C4-2B (cell line): ENCODE measurements at regions not wholly inside any gene's neighbourhood (a gene's known extent, or its start where the extent isn't known, plus 50 kb on each side); places are given as distances from the start of the nearest gene placed in this dataset.
"Not testable (repeated sequence)": the region's sequence is repeated elsewhere in the genome, so short reads cannot be mapped to it uniquely, and the experiment has no call there.

Experiments used
- H3K27ac ChIP-seq: fragments of 450-650 bp; 2 replicates; pipeline ENCODE4 v1.5.1; 2017
- CTCF ChIP-seq: fragments of 450-650 bp; conservative IDR thresholded peaks from 2 replicates; pipeline ENCODE4 v1.5.1; 2017; ENCODE audit warnings: mild to moderate bottlenecking
- ZFX ChIP-seq: fragments of 450-650 bp; IDR thresholded peaks from 2 replicates; pipeline ENCODE4 v1.6.1; 2017

GRCh38 chr11:96578379-96578778, 188.6 kb downstream of the JRKL start:
- H3K27ac ChIP-seq: no peak overlapping the region
- TF ChIP-seq ZFX (no peak), CTCF (no peak)

- no peak for TF ChIP-seq ZFX
- TF ChIP-seq CTCF: no peak
- H3K27ac ChIP-seq: no peak overlapping the region
These were observed 189.8 kb downstream of the JRKL start for GRCh38 chr11:96579656-96580055.

- H3K27ac ChIP-seq: no peak overlapping the region
- TF ChIP-seq CTCF: no peak
- TF ChIP-seq ZFX: no peak
These were observed 190.7 kb downstream of the JRKL start for GRCh38 chr11:96580476-96581040.

- H3K27ac ChIP-seq: not testable (repeated sequence)
These were observed 196.4 kb downstream of the JRKL start for GRCh38 chr11:96585944-96586880.

GRCh38 chr11:96588793-96589192, 199.0 kb downstream of the JRKL start:
- H3K27ac ChIP-seq: not testable (repeated sequence)

- no peak overlapping the region for H3K27ac ChIP-seq
- no peak for TF ChIP-seq CTCF
- TF ChIP-seq ZFX: no peak
These were observed 205.2 kb downstream of the JRKL start for GRCh38 chr11:96595011-96595410.

- TF ChIP-seq CTCF (no peak), ZFX (no peak)
- H3K27ac ChIP-seq: no peak overlapping the region
These were observed 218.2 kb downstream of the JRKL start for GRCh38 chr11:96607864-96608558.

GRCh38 chr11:96614101-96614500, 224.3 kb downstream of the JRKL start:
- TF ChIP-seq CTCF: no peak
- H3K27ac ChIP-seq: no peak overlapping the region
